HG02970 (cell line): ENCODE measurements at regions not wholly inside any gene's neighbourhood (a gene's known extent, or its start where the extent isn't known, plus 50 kb on each side); places are given as distances from the start of the nearest gene placed in this dataset.

Experiments used
- ATAC-seq: cut with Tn5 transposase; IDR thresholded peaks from one replicate; pipeline ENCODE4 v1.9.1; 2021; ENCODE audit warnings: mild to moderate bottlenecking, moderate library complexity, moderate number of reproducible peaks; ENCODE audit not compliant: unreplicated experiment, low FRiP score

- no peak for ATAC-seq
Measured at GRCh38 chr6:97557355-97557754, 274.3 kb upstream of the MMS22L start.

- no peak for ATAC-seq
Measured at GRCh38 chr6:97563529-97563928, 280.5 kb upstream of the MMS22L start.

- no peak for ATAC-seq
Measured at GRCh38 chr6:97572943-97573342, 289.9 kb upstream of the MMS22L start.

- ATAC-seq, result no peak
Measured at GRCh38 chr6:97586344-97586743, 303.3 kb upstream of the MMS22L start.

GRCh38 chr6:97591955-97592354 is 308.9 kb upstream of the MMS22L start:
- ATAC-seq, result no peak

GRCh38 chr6:97594844-97595243 is 311.8 kb upstream of the MMS22L start:
- ATAC-seq, result no peak

GRCh38 chr6:97621111-97621510 is 338.1 kb upstream of the MMS22L start:
- ATAC-seq, result no peak

- no peak for ATAC-seq
Measured at GRCh38 chr6:97626671-97627441, 343.8 kb upstream of the MMS22L start.

- ATAC-seq, result no peak
Measured at GRCh38 chr6:97629180-97629579, 346.2 kb upstream of the MMS22L start.

GRCh38 chr6:97630604-97631003 is 347.6 kb upstream of the MMS22L start:
- no peak for ATAC-seq

- ATAC-seq, result no peak
Measured at GRCh38 chr6:97632341-97632740, 349.3 kb upstream of the MMS22L start.

GRCh38 chr6:97639702-97640101 is 356.7 kb upstream of the MMS22L start:
- no peak for ATAC-seq

- no peak for ATAC-seq
Measured at GRCh38 chr6:97644353-97644752, 361.3 kb upstream of the MMS22L start.

GRCh38 chr6:97645757-97646156 is 362.7 kb upstream of the MMS22L start:
- ATAC-seq, result no peak

- no peak for ATAC-seq
Measured at GRCh38 chr6:97653076-97653475, 370.1 kb upstream of the MMS22L start.

GRCh38 chr6:97653517-97653916 is 370.5 kb upstream of the MMS22L start:
- no peak for ATAC-seq

GRCh38 chr6:97654674-97655073 is 371.7 kb upstream of the MMS22L start:
- no peak for ATAC-seq

GRCh38 chr6:97656236-97656635 is 373.2 kb upstream of the MMS22L start:
- no peak for ATAC-seq

GRCh38 chr6:97656706-97657350 is 373.8 kb upstream of the MMS22L start:
- ATAC-seq, result no peak

- ATAC-seq, result no peak
Measured at GRCh38 chr6:97658090-97658489, 375.1 kb upstream of the MMS22L start.

- ATAC-seq, result no peak
Measured at GRCh38 chr6:97663252-97663651, 380.2 kb upstream of the MMS22L start.

- no peak for ATAC-seq
Measured at GRCh38 chr6:97665446-97665845, 382.4 kb upstream of the MMS22L start.
